ENCODE measurements at regions not wholly inside any gene's neighbourhood (a gene's known extent, or its start where the extent isn't known, plus 50 kb on each side); places are given as distances from the start of the nearest gene placed in this dataset.

- CTCF ChIA-PET = interaction anchor here (0.6 kb wide), 1 partner anchor 1927 kb away, joined by 3 read pairs; no protein-coding TSS in a partner anchor
- TF ChIP-seq, protein P1, sequence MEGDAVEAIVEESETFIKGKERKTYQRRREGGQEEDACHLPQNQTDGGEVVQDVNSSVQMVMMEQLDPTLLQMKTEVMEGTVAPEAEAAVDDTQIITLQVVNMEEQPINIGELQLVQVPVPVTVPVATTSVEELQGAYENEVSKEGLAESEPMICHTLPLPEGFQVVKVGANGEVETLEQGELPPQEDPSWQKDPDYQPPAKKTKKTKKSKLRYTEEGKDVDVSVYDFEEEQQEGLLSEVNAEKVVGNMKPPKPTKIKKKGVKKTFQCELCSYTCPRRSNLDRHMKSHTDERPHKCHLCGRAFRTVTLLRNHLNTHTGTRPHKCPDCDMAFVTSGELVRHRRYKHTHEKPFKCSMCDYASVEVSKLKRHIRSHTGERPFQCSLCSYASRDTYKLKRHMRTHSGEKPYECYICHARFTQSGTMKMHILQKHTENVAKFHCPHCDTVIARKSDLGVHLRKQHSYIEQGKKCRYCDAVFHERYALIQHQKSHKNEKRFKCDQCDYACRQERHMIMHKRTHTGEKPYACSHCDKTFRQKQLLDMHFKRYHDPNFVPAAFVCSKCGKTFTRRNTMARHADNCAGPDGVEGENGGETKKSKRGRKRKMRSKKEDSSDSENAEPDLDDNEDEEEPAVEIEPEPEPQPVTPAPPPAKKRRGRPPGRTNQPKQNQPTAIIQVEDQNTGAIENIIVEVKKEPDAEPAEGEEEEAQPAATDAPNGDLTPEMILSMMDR (IDR thresholded peaks at IDR 0.05; ENCODE audit: unreplicated experiment) = no peak
- Mint-ChIP-seq H3K4me1 (ENCODE audit: low read depth, unreplicated experiment) (no peaks in the 10 kb centered on the region), H3K36me3 (ENCODE audit: insufficient read depth, unreplicated experiment) (no peaks in the 10 kb centered on the region), H3K9me3 (ENCODE audit: low read depth, unreplicated experiment) (no peaks in the 10 kb centered on the region), H3K4me3 (ENCODE audit: low read depth, unreplicated experiment) (no peak overlapping the region), H3K27me3 (ENCODE audit: unreplicated experiment) (no peaks in the 10 kb centered on the region), H3K27ac (ENCODE audit: unreplicated experiment) (no peak overlapping the region)
- DNase-seq = no peak
- no TSS peak for BruUV-seq (replicated peaks)
- intact Hi-C loops (cut with micrococcal nuclease; ENCODE audit: unreplicated experiment) = no loop called here
Observed at GRCh38 chr1:162974810-162975209, 94.4 kb upstream of the RGS4 start.

DNA sequence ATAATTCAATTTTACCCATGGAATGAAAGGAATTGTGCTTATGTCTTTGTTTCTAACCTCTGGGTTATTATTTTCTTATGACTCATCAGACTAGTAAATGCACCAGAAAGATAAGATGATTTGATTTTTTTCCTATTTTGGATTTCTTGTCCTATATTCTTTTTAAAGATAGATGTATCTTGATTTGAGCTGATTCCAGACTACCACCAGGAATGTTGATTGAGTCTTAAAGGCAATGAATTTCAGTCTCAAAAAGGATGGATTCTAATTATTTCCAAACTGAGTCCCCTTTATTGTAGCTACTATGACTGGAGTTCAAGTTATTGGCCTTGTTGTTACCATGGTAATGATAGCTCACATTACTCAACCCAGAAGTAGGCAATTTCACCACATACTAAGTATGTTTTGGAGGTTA, 95.8 kb upstream of the RGS4 start:
- Mint-ChIP-seq H3K4me1 (ENCODE audit: low read depth, unreplicated experiment) (no peaks in the 10 kb centered on the region), H3K4me3 (ENCODE audit: low read depth, unreplicated experiment) (no peak overlapping the region), H3K9me3 (ENCODE audit: low read depth, unreplicated experiment) (no peaks in the 10 kb centered on the region), H3K27ac (ENCODE audit: unreplicated experiment) (no peak overlapping the region), H3K36me3 (ENCODE audit: insufficient read depth, unreplicated experiment) (no peaks in the 10 kb centered on the region), H3K27me3 (ENCODE audit: unreplicated experiment) (no peaks in the 10 kb centered on the region)
- BruUV-seq (replicated peaks) = no TSS peak
- intact Hi-C loops (cut with micrococcal nuclease; ENCODE audit: unreplicated experiment) = no loop called here
- CTCF ChIA-PET = no interaction called here
- no peak for DNase-seq
- TF ChIP-seq, protein P1 (IDR thresholded peaks at IDR 0.05; ENCODE audit: unreplicated experiment) = no peak

DNA sequence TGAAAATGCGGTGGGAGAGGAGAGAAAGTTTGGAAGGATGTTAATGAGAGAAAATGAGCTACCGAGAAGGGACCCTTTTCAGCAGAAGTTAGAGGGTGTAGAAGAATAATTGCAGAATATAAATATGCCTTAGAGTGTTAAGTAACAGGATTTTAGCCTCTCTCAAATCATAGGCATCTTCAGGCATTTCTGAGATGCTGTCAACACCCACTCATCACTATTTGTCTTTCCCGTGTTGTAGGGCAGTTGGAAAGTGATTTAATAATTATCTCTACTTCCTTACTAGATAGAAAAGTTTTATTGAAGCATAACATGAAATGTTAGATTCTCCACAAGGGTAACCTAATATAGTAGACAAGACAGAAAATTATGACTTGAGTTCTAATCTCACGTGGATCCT, 96.4 kb upstream of the RGS4 start:
- TF ChIP-seq, protein P1 (IDR thresholded peaks at IDR 0.05; ENCODE audit: unreplicated experiment) = no peak
- Mint-ChIP-seq H3K27ac (ENCODE audit: unreplicated experiment) (no peak overlapping the region), H3K27me3 (ENCODE audit: unreplicated experiment) (no peaks in the 10 kb centered on the region), H3K4me3 (ENCODE audit: low read depth, unreplicated experiment) (no peak overlapping the region), H3K4me1 (ENCODE audit: low read depth, unreplicated experiment) (no peaks in the 10 kb centered on the region), H3K36me3 (ENCODE audit: insufficient read depth, unreplicated experiment) (no peaks in the 10 kb centered on the region), H3K9me3 (ENCODE audit: low read depth, unreplicated experiment) (no peaks in the 10 kb centered on the region)
- CTCF ChIA-PET = no interaction called here
- BruUV-seq (replicated peaks) = no TSS peak
- intact Hi-C loops (cut with micrococcal nuclease; ENCODE audit: unreplicated experiment) = no loop called here
- no peak for DNase-seq

DNA sequence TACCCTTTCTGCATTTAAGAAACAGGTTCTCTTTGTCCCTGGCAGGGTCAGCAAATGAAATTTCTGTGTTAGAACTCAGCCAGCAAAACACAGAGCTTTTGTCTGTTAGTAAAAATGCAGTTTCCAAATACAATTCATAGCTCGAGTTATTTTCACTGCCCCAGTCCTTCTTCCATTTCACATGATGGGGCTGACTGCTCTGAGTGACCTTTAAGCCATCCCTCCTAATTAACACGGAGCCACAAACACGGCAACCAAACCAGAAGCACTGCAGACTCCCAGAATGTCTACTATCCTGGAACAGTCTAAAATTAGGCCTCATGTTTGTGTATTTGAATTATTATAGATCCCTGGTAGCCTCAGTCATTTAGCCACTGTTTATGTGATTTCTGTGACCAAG, 99.1 kb upstream of the RGS4 start:
- BruUV-seq (replicated peaks) = no TSS peak
- no peak for DNase-seq
- intact Hi-C loops (cut with micrococcal nuclease; ENCODE audit: unreplicated experiment) = no loop called here
- Mint-ChIP-seq H3K4me3 (ENCODE audit: low read depth, unreplicated experiment) (no peak overlapping the region), H3K27me3 (ENCODE audit: unreplicated experiment) (no peaks in the 10 kb centered on the region), H3K27ac (ENCODE audit: unreplicated experiment) (no peak overlapping the region), H3K4me1 (ENCODE audit: low read depth, unreplicated experiment) (no peaks in the 10 kb centered on the region), H3K9me3 (ENCODE audit: low read depth, unreplicated experiment) (no peaks in the 10 kb centered on the region), H3K36me3 (ENCODE audit: insufficient read depth, unreplicated experiment) (no peaks in the 10 kb centered on the region)
- CTCF ChIA-PET = no interaction called here
- TF ChIP-seq, protein P1 (IDR thresholded peaks at IDR 0.05; ENCODE audit: unreplicated experiment) = no peak

DNA sequence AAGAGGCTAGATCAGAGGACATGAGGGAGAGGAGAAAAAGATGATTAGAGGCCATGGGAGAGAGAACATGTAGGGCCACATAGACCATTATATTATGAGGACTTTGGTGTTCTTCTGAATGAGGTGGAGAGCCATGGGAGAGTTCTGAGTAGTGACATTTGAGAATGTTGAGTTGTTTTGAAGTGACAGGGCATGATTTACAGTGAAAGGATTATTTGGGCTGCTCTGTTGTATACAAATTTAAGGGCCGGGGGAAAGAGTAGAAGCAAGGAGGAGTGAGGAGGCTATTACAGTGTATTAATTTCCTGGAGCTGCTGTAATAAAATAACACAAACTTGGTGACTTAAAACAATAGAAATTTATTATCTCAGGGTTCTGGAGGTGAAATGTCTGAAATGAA, 102.5 kb upstream of the RGS4 start:
- H3K9me3 Mint-ChIP-seq (ENCODE audit: low read depth, unreplicated experiment) = peaks cover 2% of the 10 kb centered on the region
- TF ChIP-seq, protein P1 (IDR thresholded peaks at IDR 0.05; ENCODE audit: unreplicated experiment) = no peak
- no peaks in the 10 kb centered on the region for H3K4me1 Mint-ChIP-seq (ENCODE audit: low read depth, unreplicated experiment)
- H3K27ac Mint-ChIP-seq (ENCODE audit: unreplicated experiment) = no peak overlapping the region
- no peaks in the 10 kb centered on the region for H3K27me3 Mint-ChIP-seq (ENCODE audit: unreplicated experiment)
- H3K36me3 Mint-ChIP-seq (ENCODE audit: insufficient read depth, unreplicated experiment) = no peaks in the 10 kb centered on the region
- DNase-seq = no peak
- no peak overlapping the region for H3K4me3 Mint-ChIP-seq (ENCODE audit: low read depth, unreplicated experiment)
- CTCF ChIA-PET = no interaction called here
- intact Hi-C loops (cut with micrococcal nuclease; ENCODE audit: unreplicated experiment) = no loop called here
- no TSS peak for BruUV-seq (replicated peaks)

All from Calu3 (cell line).